Vagina (tissue), 2 donors: ENCODE measurements at regions not wholly inside any gene's neighbourhood (a gene's known extent, or its start where the extent isn't known, plus 50 kb on each side); places are given as distances from the start of the nearest gene placed in this dataset.
A peak's percentile ranks its signal among the peaks of the same experiment; 100 is the strongest.
"Not testable (repeated sequence)": the region's sequence is repeated elsewhere in the genome, so short reads cannot be mapped to it uniquely, and the experiment has no call there.

Experiments used
- DNase-seq, 2 donors: peaks; one replicate each; pipeline ENCODE4 v3.0.0-alpha.2; 2017; ENCODE audit errors: extremely low spot score in 2 of 2
- H3K27ac ChIP-seq: fragments of 200-600 bp; sonication (generic); one replicate; pipeline ENCODE4 v1.5.1; 2019
- H3K27me3 ChIP-seq: fragments of 200-600 bp; sonication (generic); one replicate; pipeline ENCODE4 v1.5.1; 2019
- H3K36me3 ChIP-seq, 2 donors: fragments of 200-600 bp; sonication (generic); one replicate each; pipeline ENCODE4 v1.5.1; 2017 to 2019
- H3K4me1 ChIP-seq: fragments of 200-600 bp; sonication (generic); one replicate; pipeline ENCODE4 v1.5.1; 2019
- H3K4me3 ChIP-seq, 2 donors: fragments of 200-600 bp; sonication (generic); 1 replicate in 1 of 2; 2 replicates in 1 of 2; pipeline ENCODE4 v1.5.1; 2016 to 2019
- H3K9me3 ChIP-seq: fragments of 200-600 bp; sonication (generic); one replicate; pipeline ENCODE4 v1.5.1; 2019
- POLR2A ChIP-seq, 2 donors: fragments of 450-650 bp; IDR thresholded peaks; one replicate each; pipeline ENCODE4 v1.6.1; 2017; ENCODE audit warnings: antibody characterized with exemption in 2 of 2, mild to moderate bottlenecking in 2 of 2, moderate library complexity in 2 of 2
- POLR2AphosphoS5 ChIP-seq, 2 donors: sonication (generic); formaldehyde crosslinking; IDR thresholded peaks; one replicate each; pipeline ENCODE4 v1.9.0; 2017; ENCODE audit warnings: antibody characterized with exemption in 2 of 2, mild to moderate bottlenecking in 2 of 2, low read depth in 1 of 2; ENCODE audit not compliant: insufficient read depth in 1 of 2
- intact Hi-C: fragments of 100-400 bp; cut with DNase I; formaldehyde crosslinking; loops from one replicate; pipeline ENCODE4 v1.15.1; 2023
- TF ChIP-seq, protein P1 (sequence below), 3 experiments: fragments of 450-650 bp in 2 of 3; fragments of 200-600 bp in 1 of 3; sonication (generic) in 1 of 3; IDR thresholded peaks; one replicate each; pipeline ENCODE4 v1.5.1; 2017 to 2019; ENCODE audit warnings: antibody characterized with exemption in 3 of 3, mild to moderate bottlenecking in 2 of 3, moderate library complexity in 2 of 3

DNA sequence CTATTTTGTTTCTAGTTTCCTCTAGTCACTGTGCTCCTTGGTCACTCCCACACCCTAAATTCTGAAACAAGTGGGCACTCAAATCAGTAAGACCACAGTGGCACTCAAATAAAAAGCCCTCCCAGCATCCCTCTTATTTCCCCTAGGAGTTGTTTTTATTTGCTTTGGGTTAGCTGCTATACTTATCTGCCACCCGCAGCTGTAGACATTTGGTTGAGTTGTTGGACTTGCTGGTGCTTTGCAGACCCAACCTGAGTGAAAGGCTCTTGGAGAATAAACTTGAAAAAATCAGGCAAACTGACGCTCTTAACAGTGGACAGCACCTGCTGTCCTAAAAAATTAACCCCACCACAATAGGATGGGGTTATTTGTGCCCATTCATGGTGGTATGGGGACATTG, 203.0 kb downstream of the SPATA31A6 start:
- intact Hi-C loops: no loop called here

DNA sequence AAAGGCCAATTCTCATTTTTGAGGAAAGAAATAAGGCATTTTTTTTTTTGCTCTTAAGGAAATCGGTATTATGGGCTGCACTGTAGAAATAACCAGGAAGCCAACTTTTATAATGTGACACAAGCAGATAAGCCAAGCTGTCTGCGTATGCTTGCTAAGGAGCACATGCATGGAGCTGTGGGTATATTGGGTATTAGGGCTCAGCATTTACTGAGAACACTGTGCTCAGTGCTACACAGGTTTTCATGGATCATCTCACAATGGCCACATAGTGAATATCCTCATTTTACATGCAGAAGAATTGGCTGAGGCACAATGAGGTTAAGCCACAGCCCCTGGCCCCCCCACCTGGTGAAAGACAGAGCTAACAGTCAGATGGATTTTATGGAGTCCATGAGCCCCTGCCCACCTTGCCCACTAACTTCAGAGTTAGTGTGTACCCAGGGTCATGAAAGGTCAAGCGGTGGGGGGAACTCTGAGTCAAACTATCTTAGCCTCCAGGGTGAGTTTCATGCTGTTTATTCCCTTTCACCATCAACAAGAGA, 204.8 kb downstream of the SPATA31A6 start:
- no peaks in the 10 kb centered on the region for H3K4me1 ChIP-seq
- DNase-seq: peak in 1 of 2 donors; percentile 88
- H3K9me3 ChIP-seq: no peaks in the 10 kb centered on the region
- H3K4me3 ChIP-seq: no peak overlapping the region
- H3K27me3 ChIP-seq: no peaks in the 10 kb centered on the region
- no peaks in the 10 kb centered on the region for H3K36me3 ChIP-seq
- TF ChIP-seq POLR2A (IDR thresholded peaks at IDR 0.05): no peak
- TF ChIP-seq, protein P1, sequence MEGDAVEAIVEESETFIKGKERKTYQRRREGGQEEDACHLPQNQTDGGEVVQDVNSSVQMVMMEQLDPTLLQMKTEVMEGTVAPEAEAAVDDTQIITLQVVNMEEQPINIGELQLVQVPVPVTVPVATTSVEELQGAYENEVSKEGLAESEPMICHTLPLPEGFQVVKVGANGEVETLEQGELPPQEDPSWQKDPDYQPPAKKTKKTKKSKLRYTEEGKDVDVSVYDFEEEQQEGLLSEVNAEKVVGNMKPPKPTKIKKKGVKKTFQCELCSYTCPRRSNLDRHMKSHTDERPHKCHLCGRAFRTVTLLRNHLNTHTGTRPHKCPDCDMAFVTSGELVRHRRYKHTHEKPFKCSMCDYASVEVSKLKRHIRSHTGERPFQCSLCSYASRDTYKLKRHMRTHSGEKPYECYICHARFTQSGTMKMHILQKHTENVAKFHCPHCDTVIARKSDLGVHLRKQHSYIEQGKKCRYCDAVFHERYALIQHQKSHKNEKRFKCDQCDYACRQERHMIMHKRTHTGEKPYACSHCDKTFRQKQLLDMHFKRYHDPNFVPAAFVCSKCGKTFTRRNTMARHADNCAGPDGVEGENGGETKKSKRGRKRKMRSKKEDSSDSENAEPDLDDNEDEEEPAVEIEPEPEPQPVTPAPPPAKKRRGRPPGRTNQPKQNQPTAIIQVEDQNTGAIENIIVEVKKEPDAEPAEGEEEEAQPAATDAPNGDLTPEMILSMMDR (IDR thresholded peaks at IDR 0.05): no peak
- TF ChIP-seq POLR2AphosphoS5 (IDR thresholded peaks at IDR 0.05; ENCODE audit: insufficient read depth in 1 of 2, low read depth in 1 of 2): no peak
- intact Hi-C loops: no loop called here
- H3K27ac ChIP-seq: no peak overlapping the region

More for the DNA sequence above, 203.0 kb downstream of the SPATA31A6 start:
- no peaks in the 10 kb centered on the region for H3K27me3 ChIP-seq
- H3K4me3 ChIP-seq: no peak overlapping the region
- no peak for TF ChIP-seq POLR2A (IDR thresholded peaks at IDR 0.05)
- TF ChIP-seq POLR2AphosphoS5 (IDR thresholded peaks at IDR 0.05; ENCODE audit: insufficient read depth in 1 of 2, low read depth in 1 of 2): no peak
- TF ChIP-seq, protein P1 (IDR thresholded peaks at IDR 0.05): no peak
- H3K36me3 ChIP-seq: no peaks in the 10 kb centered on the region
- no peaks in the 10 kb centered on the region for H3K4me1 ChIP-seq
- no peaks in the 10 kb centered on the region for H3K9me3 ChIP-seq
- DNase-seq: peak in 1 of 2 donors; percentile 85
- no peak overlapping the region for H3K27ac ChIP-seq

DNA sequence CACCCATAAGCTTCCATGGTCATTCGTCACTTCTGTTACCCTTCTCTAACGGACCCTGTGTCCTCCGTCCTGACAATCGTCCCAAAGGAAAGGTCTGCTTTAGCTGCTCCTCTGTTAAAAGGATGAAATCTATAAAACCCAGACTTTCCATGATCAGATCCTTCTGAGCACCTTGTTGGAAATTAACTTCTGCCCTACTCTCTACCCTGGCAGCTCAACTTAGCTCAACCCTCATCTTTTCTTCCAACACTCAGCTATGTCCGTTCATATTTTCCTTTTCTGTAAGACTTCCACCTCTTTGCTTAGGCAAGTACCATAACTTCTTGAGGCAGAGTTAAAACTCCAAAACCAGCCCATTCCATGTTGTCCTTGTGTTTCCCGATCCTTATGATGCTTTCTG, 205.4 kb downstream of the SPATA31A6 start:
- DNase-seq: no peak
- no peaks in the 10 kb centered on the region for H3K27me3 ChIP-seq
- no peak overlapping the region for H3K4me3 ChIP-seq
- H3K4me1 ChIP-seq: no peaks in the 10 kb centered on the region
- intact Hi-C loops: no loop called here
- H3K27ac ChIP-seq: no peak overlapping the region
- TF ChIP-seq, protein P1 (IDR thresholded peaks at IDR 0.05): no peak
- TF ChIP-seq POLR2A (IDR thresholded peaks at IDR 0.05) (no peak), POLR2AphosphoS5 (IDR thresholded peaks at IDR 0.05; ENCODE audit: insufficient read depth in 1 of 2, low read depth in 1 of 2) (no peak)
- H3K9me3 ChIP-seq: no peaks in the 10 kb centered on the region
- H3K36me3 ChIP-seq: no peaks in the 10 kb centered on the region

DNA sequence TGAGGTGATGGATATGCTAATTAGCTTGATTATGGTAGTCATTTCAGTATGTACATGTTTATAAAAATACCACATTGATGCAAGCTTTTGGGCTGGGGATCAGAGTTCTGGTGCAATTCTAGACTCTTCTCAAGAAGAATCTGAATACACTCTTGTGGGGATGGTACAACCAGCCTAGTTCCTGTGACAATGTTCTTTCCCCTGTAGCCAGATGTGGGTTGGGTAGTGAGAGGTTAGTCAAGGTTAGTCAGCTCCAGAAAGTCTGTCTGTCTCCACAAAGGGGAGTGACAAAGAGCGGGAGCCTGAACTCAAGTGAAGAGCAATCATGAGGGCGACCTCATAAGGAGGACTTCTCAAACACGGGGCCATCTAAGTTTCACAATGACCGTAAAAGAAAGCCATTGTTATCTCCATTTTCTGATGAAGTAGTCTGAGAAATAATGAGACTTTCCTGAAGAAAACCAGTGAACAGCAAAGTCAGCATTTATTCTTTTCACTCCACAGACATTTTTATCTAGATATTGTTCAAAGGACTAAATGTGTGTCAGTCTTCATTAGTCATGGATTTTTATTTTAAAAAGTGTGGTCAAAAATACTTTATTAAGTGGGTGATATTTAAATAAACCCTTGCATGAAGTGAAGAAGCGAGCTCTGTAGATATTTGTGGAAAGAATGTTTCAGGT, 209.5 kb downstream of the SPATA31A6 start:
- H3K4me3 ChIP-seq, DNase-seq, H3K4me1 ChIP-seq, intact Hi-C loops, H3K36me3 ChIP-seq, H3K27me3 ChIP-seq, H3K9me3 ChIP-seq, H3K27ac ChIP-seq: not testable (repeated sequence)

DNA sequence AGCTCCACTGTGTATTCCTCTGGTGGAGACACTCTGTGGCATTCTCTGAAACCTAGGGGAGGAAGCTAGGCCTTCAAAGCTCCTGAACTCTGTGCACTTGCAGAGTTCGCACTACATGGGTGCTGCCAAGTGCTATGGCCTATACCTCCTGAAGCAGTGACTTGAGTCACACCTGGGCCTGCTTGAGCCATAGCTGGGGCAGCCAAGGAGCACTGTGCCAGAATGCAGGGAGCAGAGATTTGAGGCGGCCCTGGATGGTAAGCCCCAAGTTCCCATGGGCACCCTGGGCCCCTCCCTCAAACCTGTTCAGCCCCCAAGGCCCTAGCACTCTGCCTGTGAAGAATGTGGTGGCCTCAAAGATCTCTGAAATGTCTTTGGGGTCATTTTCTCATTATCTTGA, 212.9 kb downstream of the SPATA31A6 start:
- Histone ChIP-seq H3K9me3 (no peaks in the 10 kb centered on the region), H3K27me3 (no peaks in the 10 kb centered on the region), H3K4me1 (no peaks in the 10 kb centered on the region), H3K27ac (no peak overlapping the region), H3K36me3 (no peaks in the 10 kb centered on the region), H3K4me3 (no peak overlapping the region)
- TF ChIP-seq POLR2AphosphoS5 (IDR thresholded peaks at IDR 0.05; ENCODE audit: insufficient read depth in 1 of 2, low read depth in 1 of 2) (no peak), POLR2A (IDR thresholded peaks at IDR 0.05) (no peak)
- TF ChIP-seq, protein P1 (IDR thresholded peaks at IDR 0.05): no peak
- intact Hi-C loops: no loop called here
- DNase-seq: peak in 1 of 2 donors; percentile 88

DNA sequence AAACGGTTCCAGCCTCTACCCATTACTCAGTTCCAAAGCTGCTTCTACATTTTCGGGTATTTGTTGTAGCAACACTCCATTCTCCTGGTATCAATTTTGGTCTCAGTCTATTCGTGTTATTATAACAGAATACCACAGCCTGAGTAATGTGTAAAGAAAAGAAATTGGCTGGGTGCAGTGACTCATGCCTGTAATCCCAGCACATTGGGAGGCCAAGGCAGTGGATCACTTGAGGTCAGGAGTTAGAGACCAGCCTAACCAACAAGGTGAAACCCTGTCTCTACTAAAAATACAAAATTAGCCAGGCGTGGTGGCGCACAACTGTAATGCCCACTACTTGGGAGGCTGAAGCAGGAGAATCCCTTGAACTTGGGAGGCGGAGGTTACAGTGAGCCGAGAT, 213.9 kb downstream of the SPATA31A6 start:
- intact Hi-C loops, H3K27ac ChIP-seq, H3K4me3 ChIP-seq, H3K4me1 ChIP-seq, H3K27me3 ChIP-seq, H3K9me3 ChIP-seq, H3K36me3 ChIP-seq, DNase-seq: not testable (repeated sequence)

DNA sequence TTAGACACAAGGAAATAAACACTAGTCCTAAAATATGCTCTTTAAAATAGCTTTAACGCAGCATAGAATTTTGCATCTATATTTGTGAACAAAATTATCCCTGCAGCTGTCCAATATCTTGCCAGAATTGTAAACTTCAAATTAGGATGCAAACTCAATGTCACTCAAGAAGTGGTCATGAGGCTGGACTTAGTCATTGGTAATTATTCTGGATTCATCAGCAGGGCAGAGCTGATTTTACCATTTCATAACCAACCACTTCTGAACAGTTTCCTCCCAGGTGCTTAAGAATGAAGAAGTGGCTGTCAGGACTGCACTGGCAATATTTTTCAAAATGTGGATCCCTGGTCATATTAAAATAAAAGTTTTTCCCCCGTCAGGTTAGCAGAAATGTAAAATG, 219.5 kb downstream of the SPATA31A6 start:
- DNase-seq, H3K9me3 ChIP-seq, H3K36me3 ChIP-seq, H3K27ac ChIP-seq, H3K27me3 ChIP-seq, H3K4me3 ChIP-seq, intact Hi-C loops, H3K4me1 ChIP-seq: not testable (repeated sequence)

DNA sequence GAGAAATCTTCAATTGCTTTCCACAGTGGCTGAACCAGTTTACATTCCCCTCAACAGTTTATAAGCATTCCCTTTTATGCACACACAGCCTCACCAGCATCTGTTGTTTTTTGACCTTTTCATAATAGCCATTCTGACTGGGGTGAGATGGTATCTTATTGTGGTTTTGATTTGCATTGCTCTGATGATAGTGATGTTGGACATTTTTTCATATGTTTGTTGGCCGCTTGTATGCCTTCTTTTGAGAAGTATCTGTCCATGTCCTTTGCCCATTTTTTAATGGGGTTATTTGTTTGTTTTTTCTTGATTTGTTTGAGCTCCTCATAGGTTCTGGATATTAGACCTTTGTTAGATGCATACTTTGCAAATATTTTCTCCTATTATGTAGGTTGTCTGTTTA, 226.1 kb downstream of the SPATA31A6 start:
- intact Hi-C loops: not testable (repeated sequence)

DNA sequence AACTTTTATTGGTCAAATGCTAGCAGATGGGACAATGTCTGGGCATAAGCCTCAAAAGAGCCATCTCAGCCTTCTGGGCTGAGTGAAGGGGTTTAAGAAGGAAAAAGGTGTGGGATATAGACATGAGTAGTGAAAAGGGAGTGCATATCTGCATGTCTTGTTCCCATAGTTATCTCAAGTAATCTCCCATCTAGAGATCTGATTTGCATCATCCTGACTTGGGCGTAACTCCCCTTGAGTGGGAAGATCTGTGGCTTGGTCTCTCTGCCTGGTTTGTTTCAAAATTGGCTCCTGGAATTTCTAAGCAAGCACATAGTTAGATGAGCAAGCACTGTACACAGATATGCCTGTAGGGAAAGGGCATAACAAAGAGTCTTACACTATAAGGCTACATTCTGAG, 228.9 kb downstream of the SPATA31A6 start:
- intact Hi-C loops, DNase-seq, H3K27ac ChIP-seq, H3K36me3 ChIP-seq, H3K4me1 ChIP-seq, H3K27me3 ChIP-seq, H3K9me3 ChIP-seq, H3K4me3 ChIP-seq: not testable (repeated sequence)

More for the DNA sequence above, 226.1 kb downstream of the SPATA31A6 start:
- H3K4me3 ChIP-seq, H3K9me3 ChIP-seq, H3K4me1 ChIP-seq, H3K36me3 ChIP-seq, DNase-seq, H3K27ac ChIP-seq, H3K27me3 ChIP-seq: not testable (repeated sequence)
